Stimulated activated CD8-positive, alpha-beta memory T cell treated with anti-CD3 and anti-CD28 coated beads, Interleukin-7, amount 100 ng/mL, for 48 hours (primary cell): ENCODE measurements at regions not wholly inside any gene's neighbourhood (a gene's known extent, or its start where the extent isn't known, plus 50 kb on each side); places are given as distances from the start of the nearest gene placed in this dataset.
"Not testable (repeated sequence)": the region's sequence is repeated elsewhere in the genome, so short reads cannot be mapped to it uniquely, and the experiment has no call there.

Source experiments
- DNase-seq, 2 donors: peaks; one replicate each; pipeline ENCODE4 v3.0.0-alpha.2; 2020; ENCODE audit warnings: low read depth in 1 of 2; ENCODE audit errors: extremely low read depth in 1 of 2

DNA sequence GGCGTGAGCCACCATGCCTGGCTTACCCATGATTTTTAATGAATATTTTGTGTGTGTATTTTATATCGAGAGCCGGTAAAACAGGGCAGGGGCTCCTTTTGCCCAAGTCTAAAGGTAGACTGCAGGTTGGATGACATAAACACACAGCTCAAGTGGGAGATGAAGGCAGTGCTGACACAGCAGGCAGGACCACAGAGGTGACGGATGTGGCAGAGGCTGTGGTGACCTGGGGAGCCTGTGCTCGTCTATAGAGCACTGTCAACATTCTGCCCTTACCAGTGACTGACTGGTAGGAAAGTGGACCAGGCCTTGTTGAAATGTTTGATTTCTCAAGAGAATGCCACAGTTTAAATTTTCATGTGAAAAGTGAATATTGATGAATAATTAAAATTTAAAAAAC lies 137.5 kb downstream of the ZFP64 start:
- DNase-seq = no peak

DNA sequence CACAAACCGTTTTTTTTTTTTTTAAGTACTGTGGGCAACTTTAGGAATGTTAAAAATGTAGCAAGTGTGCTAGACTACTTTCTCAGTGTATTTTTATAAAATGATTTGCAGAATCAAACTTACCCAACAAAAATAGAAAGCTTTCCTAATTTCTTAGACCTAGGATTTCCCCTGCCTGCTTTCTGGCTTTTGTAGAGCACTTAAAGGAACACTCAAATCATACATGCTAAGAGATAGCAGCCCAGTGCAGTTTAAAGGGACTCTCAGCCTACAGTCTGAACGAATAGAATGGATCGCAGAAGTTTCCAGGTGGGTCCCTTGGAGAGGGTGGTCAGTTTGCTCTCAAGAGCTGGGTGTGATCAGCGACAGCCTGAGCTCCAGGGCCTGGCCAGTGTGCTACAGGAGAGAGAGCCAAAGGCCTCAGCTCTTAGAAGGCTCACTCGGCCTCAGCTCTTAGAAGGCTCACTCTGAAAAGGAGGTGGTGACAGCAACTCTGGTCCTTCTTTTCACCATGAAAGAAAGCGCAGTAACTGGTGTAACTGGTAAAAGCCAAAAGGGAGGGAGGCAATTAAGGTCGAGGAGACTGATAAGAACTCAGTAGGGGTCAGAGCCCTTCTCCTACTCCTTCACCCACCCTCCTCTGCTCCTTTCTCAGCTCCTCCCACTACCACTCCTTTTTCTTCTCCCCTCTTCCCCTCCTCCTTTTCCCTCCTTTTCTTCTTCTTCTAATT lies 142.4 kb downstream of the ZFP64 start:
- DNase-seq = no peak

DNA sequence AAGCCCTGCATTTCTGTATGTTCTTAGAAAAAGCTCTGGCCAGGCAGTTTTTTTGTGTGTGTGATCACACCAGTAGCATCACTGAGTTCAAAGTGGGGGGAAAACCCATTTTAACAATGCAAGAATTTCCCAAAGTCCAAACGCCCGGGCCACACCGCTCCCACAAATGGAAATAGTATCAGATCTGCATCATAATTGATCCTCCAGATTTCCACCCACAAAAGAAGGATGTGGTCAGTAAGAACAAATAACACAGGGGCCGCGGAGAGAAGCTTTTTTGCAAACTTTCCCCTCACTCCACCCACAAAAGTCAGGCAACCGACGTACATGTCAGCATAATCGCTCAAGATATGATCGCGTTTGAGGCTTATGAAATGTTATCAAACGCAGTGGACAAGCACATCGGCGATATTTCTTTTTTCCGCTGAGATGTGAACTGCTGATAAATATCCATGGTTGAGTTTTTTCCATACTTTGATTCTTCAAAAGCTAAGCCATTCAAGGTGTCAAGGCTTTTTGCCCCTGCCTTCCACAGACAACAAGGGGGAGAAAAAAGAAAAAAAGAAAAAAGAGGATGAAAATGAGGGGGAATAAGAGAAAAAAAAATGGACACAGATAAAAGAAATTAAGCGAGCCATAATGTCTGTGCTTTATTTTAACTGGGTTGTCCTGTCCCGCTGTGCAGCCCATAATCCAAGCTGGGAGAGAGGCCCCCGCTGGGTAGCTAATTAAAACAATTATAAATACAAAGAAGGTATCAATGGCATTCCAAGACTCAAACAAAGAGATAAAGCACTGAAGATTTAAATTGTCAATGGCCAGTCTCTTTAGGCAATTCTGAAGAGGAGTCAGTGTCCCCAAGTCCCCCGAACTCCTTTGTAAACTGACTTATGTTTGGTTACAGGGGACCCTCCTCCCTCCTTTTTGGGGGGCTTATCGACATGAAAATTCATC lies 143.5 kb downstream of the ZFP64 start:
- DNase-seq = peak in 1 of 2 donors; percentile 32

DNA sequence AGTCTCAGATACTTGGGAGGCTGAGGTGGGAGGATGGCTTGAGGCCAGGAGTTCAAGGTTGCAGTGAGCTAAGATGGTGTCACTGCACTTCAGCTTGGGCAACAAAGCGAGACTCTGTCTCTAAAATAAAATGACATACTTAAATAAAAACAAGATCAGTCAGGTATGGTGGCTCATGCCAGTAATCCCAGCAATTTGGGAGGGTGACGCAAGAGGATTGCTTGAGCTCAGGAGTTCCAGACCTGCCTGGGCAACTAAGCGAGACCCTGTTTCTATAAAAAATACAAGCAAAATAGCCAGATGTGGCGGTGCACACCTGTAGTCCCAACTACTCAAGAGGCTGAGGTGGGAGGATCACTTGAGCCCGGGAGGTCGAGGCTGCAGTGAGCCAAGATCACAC lies 149.6 kb downstream of the ZFP64 start:
- no peak for DNase-seq

DNA sequence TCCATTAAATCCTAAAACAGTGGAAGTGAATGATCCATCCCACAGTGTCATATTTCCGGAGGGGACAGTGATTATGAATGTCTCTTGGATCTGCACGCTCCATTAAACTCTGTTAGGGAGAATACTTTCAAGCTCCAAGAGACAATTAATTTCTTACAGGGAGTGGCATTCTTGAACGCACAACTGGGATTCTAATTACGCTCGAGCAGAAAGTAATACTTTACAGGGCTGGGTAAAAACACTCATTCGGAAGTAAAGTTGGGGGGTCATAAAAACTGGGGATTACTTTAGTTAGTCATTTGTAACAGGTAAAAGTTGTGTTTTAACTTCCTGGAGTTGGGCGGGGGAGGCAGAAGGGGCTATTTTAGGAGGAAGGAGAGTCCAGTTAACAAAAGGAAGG lies 151.8 kb downstream of the ZFP64 start:
- no peak for DNase-seq

DNA sequence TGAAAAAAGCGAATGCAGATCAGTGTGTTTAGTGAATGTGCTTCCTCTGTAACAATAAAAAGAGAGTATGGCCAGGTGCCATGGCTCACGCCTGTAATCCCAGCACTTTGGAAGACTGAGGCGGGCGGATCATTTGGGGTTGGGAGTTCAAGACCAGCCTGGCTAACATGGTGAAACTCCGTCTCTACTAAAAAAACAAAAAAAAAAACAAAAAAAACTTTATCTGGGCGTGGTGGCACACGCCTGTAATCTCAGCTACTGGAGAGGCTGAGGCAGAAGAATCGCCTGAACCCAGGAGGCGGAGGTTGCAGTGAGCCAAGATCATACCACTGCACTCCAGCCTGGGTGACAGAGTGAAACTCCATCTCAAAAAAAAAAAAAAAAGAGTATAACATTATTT lies 152.9 kb downstream of the ZFP64 start:
- DNase-seq = not testable (repeated sequence)

DNA sequence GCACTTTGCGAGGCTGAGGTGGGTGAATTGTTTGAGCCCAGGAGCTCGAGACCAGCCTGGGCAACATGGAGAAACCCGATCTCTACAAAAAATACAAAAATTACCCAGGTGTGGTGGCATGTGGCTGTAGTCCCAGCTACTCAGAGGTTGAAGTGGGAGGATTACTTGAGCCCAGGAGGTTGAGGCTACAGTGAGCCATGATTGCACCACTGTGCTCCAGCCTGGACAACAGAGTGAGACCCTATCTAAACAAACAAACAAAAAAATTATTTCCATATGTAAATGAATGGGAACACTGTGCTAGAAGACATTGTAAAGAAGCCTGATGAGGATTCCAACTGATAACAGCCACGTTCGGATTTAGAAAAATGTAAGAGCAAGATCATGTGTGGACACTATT lies 154.2 kb downstream of the ZFP64 start:
- DNase-seq = no peak

DNA sequence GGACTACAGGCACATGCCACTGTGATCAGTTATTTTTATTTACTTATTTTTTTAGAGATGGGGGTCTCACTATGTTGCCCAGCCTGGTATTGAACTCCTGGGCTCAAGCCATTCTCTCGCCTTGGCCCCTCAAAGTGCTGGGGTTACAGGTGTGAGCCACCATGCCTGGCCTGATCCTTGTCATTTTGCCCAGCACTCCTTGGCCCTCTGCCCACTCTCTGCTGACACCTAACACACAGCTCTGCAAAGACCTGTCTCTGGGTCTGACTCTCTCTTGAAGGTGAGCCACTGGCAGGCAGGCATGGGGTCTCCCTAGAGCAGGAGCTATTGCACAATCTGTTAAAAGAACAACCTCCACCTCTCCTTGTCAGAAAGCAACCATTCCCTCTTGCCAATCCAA lies 155.6 kb downstream of the ZFP64 start:
- no peak for DNase-seq

DNA sequence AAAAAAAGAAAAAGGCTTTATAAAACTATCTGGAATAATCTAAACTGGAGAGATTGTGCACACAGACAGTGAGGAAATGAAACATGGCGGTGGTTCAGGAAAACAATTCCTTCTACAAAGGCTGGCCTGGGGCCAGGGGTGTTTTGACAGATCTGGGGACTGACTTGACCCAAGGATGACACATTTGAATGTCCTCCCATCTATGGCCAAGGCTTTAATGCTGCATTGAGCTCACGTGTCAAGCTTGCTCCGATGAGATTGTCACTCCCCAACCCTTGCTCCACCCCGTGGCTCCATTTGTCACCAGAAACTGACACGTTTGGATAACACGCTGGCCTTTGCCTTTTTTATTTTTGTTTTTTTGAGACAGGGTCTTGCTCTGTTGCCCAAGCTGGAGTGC lies 156.1 kb downstream of the ZFP64 start:
- no peak for DNase-seq

DNA sequence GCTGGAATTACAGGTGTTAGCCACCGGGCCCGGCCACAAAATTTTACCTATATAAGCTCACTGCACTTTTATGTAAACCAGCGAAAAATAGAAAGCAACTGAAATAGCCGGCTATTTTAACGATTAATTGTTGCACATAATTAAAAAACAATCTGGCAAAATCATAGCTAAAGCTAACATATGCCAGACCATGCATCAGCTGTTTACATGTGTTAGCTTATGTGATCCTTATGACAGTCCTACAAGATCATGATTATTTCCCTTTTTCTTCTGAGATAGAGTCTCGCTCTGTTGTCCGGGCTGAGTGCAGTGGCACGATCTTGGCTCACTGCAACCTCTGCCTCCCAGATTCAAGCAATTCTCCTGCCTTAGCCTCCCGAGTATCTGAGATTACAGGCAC lies 157.0 kb downstream of the ZFP64 start:
- DNase-seq = no peak

DNA sequence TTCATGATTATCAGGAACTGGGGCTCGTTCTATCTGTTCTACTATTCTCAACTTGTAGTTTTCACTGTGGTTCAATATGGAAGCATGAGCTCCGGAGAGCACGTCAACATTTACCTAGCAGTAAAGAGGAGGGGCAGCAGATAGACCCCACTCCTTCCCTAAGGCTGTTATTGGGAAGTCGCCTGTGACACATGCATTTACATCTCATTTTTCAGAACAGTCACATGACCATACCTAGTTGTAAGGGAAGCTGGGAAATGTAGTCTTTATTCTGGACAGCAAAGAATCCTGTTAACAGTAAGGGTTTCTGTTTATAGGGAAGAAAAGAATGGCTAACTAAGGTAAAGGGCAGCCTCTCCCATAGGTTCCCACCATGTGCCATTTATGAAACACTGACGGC lies 158.3 kb downstream of the ZFP64 start:
- DNase-seq = no peak

DNA sequence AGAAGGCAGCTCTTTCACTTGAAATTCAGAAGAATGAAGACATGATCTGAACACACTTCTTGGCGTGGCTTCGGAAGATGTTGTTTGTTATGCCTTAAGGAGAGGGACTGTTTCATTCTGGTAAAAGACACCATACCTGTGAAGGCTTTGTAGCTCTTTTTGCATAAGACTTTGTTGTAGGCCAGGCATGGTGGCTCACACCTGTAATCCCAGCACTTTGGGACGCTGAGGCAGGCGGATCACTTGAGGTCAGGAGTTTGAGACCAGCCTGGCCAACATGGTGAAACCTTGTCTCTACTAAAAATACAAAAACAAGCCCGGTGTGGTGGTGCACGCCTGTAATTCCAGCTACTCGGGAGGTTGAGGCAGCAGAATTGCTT lies 159.3 kb downstream of the ZFP64 start:
- not testable (repeated sequence) for DNase-seq

DNA sequence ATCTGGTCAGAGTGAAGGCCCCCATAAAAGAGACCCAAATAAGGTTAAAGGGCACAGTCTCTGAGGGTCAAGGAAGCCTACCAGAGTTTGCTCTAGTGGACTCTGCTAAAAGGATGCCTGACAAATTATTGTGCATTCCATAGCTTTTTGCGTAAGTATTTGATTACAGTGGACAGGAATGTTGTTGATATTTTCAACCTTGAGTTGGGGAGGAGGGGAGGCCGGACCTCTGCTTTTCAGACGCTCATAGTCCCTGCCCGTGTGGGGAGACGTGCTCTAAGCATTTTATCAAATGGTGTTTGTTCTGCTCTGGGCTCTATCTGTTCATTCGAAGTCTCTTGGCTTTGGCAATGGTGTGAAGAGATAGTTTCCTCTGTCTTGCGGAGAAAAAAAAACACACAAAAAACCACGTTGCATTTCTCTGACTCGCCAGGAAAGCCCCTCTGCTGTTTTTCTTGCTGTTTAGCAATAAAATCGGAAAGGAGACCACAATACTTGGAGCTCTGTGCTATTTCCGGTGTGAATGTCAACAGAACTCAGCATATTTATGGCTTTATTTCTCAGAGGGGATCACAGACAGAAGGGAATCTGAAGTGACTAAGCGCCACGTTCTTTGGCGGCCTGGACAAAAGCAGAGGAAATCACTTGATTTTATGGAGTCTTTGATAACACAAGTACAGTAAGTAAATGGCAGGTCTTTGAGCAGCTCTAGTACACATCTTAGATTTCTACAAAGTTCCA lies 159.8 kb downstream of the ZFP64 start:
- no peak for DNase-seq

DNA sequence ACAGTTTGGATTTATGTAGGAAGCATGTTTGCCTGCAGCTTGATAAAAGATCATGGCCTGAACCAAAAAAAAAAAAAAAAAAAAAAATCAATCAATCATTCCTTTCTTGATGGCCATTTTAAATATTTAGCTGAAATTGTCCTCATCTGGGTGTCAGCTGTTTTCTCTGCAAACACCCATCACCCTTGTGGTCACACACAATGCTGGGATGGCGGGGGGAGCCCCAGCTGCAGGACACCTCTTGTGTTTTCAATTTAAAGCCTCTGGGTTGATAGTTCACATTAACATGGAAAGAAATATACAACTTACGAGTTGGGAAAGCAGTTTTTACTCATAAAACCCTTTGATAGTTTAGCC lies 160.4 kb downstream of the ZFP64 start:
- DNase-seq = no peak

DNA sequence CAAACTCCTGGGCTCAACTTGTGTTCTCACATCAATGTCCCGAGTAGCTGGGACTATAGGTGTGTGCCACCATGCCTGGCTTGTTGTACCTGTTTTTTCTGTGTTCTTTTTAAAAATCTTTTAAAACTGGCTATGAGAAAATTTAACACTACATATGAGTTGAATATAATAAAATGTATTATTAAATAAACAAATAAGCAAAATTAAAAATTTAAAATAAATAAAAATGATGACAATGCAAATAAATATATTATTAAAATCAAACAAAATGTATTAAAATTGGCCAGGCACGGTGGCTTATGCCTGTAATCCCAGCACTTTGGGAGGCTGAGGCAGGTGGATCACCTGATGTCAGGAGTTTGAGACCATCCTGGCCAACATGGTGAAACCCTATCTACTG lies 162.4 kb downstream of the ZFP64 start:
- DNase-seq = not testable (repeated sequence)

DNA sequence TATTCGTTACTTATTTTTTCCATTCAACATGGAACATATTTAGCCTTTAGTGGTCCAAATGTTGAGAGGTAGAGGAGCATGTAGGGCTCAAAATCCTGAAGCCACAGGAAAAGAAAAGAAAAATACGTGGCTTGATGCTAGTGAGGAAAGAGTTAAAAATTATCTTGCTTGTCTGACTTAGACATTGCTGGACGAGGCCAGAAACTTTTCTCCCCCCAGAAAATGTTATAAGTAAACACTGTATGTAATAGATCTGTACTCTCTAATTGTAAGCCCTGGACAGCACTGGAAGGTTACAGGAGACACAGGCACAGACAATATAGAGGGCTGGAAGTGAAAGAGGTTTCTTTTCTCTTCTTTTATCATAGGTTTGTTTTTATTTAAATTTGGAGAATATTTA lies 165.6 kb downstream of the ZFP64 start:
- no peak for DNase-seq

DNA sequence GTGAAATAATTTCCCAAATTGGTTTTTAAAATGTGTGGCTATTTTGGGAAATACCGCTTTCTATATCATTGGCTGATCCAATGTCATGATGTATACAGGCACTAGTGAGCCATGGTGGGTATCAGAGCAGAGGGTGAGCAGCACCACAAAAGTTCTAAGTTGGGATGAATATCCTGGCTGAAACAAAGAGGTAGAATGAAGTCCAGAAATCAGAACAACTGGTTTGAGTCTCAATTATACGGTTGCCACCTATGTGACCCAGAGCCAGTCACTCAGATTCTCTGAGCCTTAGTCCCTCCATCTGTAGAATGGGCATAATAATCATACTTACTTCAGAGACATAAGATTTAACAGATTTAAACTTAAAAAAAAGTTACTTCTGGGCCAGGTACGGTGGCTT lies 172.3 kb downstream of the ZFP64 start:
- no peak for DNase-seq

DNA sequence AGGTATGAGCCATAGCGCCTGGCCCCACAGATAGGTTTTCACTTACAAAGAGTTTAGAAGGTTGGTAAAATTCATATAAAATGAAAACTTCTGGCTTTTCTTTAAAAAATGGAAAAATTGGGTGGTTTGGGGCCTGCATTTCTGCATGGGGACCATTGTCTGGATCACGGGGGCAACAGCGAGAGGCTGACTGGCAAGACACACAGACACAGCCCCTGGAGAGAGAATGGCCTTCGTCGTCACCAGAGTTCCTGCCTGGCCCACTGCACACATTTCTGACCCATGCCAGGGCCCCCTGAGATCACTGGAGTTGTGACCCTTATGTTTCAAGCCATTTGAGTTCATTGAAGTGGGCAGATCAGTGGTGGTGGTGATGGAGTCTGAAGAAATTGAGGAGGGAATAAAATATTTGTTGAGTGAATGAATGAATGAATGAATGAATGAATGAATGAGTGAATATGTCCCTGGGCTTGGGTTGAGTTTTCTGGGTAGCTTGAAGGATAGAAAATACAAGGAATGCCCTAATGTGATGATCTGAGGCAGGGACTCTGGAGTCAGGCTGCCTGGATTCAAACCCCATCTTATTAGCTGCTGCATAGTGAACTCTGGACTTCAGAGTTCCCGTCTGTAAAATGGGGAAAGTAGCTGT lies 173.8 kb downstream of the ZFP64 start:
- DNase-seq = no peak

DNA sequence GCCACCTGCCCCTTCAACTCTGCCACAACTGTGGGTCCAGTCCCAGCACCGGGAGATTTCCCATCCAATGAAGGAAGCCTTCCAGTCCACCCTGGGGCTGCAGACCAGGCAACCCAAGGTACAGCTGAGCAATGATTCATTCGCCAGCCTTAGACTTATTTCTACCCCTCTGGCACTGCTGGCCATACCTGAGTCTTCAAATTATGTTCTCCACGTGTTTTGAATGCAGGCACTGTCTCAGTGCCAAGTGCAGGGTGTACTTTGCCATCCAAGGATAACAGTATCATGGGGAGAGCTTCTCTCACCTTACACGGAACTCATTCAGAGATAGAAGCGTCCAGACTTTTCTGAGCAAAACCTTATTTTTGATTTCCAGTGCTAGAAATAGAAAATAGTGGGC lies 175.6 kb downstream of the ZFP64 start:
- DNase-seq = no peak

DNA sequence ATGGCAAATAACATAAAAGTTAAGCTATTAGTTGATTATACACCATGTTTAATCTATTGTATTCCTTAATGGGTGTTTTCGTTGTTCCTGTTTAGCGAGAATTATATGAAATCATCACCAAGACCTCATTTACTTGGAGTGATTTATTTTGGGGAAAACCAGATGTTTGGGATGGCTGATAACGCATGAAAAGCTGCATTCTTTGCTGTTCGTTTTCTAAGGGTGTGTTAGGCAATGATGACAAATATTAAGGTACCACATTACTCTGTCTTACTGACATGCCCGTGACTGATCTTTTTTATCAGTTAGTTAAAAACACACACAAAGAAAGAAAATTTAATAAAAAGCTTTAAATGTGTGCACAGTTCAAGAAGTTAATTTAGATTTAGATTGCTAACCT lies 176.4 kb downstream of the ZFP64 start:
- DNase-seq = no peak

DNA sequence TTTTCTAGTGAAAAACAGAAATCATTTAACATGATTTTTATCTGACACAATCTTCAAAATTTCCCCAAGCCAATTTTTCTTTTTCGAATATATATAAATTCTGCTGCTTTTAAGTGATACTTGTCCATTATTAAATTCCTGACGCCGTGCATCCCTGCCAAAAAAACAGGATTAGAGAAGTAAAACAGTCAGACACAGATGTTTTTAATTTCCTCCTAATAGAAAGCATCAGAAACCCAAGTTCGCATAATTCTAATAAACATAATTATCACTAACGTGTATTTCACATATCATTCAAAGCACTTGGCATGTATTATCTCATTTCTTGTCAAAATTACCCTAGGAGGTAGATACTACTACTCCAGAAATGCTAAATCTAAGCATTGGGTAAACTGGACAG lies 179.5 kb downstream of the ZFP64 start:
- DNase-seq = no peak
